ENCODE measurements at regions not wholly inside any gene's neighbourhood (a gene's known extent, or its start where the extent isn't known, plus 50 kb on each side); places are given as distances from the start of the nearest gene placed in this dataset.
"Not testable (repeated sequence)": the region's sequence is repeated elsewhere in the genome, so short reads cannot be mapped to it uniquely, and the experiment has no call there.

DNA sequence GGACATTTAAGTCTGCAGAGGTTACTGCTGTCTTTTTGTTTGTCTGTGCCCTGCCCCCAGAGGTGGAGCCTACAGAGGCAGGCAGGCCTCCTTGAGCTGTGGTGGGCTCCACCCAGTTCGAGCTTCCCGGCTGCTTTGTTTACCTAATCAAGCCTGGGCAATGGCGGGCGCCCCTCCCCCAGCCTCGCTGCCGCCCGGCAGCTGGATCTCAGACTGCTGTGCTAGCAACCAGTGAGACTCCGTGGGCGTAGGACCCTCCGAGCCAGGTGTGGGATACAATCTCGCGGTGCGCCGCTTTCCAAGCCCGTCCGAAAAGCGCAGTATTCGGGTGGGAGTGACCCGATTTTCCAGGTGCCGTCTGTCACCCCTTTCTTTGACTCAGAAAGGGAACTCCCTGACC is 198.4 kb upstream of the FERMT1 start:
- not testable (repeated sequence) for DNase-seq (ENCODE audit: low spot score)

DNA sequence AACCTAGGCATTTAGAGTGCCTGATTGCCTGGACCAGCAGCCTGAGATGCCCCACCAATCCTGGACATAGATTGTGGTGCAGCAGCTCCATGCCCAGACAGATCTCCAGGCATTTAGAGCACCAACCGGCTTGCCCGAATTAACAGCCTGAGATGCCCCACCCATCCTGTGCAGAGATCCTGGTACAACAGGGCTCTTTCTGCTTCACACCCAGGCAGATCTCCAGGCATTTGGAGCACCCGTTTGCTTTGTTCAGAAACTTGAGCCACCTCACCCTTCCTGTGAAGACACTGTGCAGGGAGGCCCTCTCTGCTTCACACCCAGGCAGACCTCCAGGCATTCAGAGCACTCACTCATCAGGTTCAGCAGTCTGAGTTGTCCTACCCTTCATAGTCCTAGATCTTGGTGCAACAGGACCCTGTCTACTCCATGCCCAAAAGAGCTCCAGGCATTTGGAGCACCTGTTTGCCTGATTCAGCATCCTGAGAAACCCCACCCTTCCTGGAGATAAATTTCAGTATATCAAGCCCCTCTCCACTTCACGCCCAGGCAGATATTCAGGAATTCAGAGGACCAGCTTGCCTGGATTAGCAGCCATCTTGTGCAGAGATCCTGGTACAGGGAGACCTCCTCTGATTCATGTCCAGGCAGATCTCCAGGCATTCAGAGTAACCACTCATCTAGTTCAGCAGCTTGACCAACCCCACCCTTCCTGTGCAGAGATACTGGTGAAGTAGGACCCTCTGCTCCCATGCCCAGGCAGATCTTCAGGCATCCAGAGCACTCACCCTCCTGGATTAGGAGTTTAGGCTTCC is 189.2 kb upstream of the FERMT1 start:
- DNase-seq (ENCODE audit: low spot score), result no peak

GRCh38 chr20:6311097-6311496 is 188.3 kb upstream of the FERMT1 start:
- no peak for DNase-seq (ENCODE audit: low spot score)

GRCh38 chr20:6305536-6305935 is 182.7 kb upstream of the FERMT1 start:
- no peak for DNase-seq (ENCODE audit: low spot score)

DNA sequence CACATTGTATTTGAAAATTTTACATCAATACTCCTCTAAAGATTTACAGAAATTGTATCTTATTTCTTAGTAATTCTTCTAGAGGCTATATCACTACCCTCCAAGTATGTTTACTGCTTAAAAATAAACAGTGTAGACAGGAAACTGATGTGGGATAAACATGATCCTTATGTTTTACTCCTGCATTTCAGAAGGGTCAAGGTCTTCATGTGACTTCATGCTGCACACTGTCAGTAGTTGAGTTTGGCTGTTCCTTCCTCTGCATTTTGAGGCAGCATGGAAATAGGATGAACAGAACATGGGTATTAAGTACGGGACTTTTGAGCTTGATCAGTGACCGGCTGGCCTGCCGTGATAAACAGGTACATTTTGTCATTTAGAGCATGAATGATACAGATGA is 179.2 kb upstream of the FERMT1 start:
- no peak for DNase-seq (ENCODE audit: low spot score)

DNA sequence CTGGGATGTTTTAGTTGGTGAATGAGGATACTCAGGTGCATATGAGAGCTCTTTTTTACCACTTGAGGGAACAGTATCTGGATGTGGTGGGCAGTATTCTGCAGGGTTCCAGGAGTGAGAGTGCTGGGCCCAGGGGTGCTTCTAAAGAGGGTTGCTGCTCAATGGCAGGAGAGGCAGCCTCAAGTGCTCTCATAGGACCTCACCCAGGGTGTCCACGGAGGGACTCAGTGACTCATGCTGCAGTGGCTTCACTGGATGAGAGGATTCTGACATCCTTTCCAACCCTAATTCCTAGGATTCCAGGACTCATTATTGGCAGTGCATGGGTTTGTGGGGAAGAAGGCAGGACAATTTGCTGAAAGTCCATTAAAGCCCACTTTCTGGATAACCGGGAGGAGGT is 176.6 kb upstream of the FERMT1 start:
- no peak for DNase-seq (ENCODE audit: low spot score)

GRCh38 chr20:6298049-6298448 is 175.2 kb upstream of the FERMT1 start:
- DNase-seq (ENCODE audit: low spot score), result no peak

DNA sequence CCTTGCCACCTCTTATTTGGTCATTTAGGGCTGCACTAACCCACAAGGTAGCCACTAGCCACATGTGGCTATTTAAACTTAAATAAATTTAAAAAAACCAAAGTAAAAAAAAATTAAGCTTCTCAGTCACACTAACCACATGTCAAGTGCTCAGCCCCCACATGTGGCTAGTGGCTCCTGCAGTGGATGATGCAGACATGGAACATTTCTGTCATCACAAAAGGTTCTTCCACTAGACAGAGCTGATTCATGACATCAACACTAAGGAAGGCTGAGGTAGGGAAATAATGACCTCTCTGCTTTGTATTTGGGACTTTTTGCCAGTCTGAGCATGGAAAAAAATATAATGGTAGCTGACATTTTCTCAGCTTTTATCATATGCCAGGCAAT is 173.0 kb upstream of the FERMT1 start:
- DNase-seq (ENCODE audit: low spot score), result no peak

GRCh38 chr20:6295127-6295866 is 172.5 kb upstream of the FERMT1 start:
- DNase-seq (ENCODE audit: low spot score), result no peak

DNA sequence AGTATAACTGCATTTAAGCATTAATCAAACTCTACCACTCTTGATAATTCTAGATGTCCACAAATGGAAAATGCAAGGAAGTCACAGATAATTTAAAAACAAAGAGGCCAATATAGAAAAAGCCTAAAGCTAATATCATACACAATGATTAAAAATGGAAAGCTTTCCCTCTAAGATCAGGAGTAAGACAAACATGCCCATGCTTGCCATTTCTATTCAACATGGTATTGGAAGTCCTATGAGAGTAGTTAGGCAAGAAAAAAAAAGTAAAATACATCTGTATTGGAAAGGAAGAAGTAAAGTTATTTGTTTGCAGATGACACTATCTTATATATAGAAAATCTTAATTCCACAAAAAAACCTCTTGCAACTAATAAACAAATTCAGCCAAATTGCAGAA is 164.6 kb upstream of the FERMT1 start:
- no peak for DNase-seq (ENCODE audit: low spot score)

DNA sequence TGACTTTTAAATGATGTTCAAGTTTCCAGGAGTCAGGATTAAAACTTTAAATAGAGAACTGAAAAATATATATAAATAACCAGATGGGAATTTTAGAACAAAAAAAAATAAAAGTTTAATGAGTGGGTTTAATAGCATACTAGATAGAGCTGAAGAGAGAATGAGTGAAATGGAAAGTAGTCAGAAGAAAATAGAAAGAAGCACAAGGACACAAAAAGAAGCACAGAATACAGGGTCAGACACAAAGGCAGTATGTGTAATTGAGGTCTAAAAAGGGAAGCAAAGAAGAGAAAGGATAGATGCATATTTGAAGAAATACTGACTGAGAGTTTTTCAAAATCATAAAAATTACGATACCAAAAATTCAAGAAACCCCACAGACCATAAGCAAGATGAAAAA is 159.8 kb upstream of the FERMT1 start:
- DNase-seq (ENCODE audit: low spot score), result no peak

DNA sequence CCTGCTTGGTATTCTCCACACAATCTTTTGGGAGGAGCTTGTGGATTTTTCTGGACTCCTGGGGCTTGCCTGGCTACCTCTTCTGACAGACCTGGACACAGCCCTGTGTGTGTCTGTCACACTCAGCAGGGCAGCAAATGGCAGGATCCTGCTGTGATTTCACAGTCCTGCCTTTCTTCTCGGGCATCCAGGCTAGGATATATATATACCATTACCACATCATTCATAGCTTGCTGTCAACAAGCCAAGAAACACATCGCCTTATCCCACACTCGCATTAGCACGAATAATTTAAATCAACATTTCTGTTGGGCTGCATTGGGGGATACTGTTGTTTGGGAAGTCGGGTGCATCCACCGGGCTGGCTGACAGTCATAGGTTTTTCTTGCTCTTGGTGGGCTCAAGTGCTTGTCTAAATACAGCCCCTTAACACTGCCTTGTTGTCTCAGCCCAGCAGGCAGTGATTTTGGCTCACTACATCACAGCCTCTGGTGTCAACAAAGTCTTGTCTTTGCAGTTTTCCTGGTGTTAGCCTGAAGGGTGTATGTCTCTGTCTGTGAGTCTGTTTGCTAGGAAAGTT is 154.9 kb upstream of the FERMT1 start:
- no peak for DNase-seq (ENCODE audit: low spot score)

GRCh38 chr20:6270404-6270803 is 147.6 kb upstream of the FERMT1 start:
- not testable (repeated sequence) for DNase-seq (ENCODE audit: low spot score)

DNA sequence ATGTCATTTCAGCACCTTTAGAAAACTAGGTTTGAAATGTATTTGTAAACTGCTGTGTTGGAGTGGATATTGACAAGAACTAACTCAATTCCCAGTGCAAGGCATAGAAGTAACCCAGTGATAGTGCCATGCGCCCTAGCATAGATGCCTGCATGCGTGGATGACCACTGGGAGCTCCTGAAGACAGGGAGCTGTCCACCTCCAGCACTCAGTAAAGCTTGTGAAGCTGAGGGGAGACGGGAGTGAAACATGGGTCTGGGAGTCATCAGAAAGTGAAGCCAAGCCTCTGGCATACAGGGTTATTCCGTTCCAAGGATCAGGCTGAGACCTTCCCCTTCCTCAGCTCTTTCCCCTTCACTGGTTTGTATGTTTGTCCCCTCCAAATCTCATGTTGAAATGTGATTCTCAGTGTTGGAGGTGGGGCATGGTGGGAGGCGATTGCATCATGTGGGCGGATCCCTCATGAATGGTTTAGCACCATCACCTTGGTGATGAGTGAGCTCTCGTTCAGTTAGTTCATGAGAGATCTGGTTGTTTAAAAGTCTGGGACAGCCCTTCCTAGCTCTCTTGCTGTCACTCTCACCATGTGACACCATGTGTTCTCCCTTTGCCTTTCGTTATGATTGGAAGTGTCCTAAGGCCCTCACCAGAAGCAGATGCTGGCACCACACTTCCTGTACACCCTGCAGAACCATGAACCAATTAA is 146.5 kb upstream of the FERMT1 start:
- DNase-seq (ENCODE audit: low spot score), result peak; percentile 7

DNA sequence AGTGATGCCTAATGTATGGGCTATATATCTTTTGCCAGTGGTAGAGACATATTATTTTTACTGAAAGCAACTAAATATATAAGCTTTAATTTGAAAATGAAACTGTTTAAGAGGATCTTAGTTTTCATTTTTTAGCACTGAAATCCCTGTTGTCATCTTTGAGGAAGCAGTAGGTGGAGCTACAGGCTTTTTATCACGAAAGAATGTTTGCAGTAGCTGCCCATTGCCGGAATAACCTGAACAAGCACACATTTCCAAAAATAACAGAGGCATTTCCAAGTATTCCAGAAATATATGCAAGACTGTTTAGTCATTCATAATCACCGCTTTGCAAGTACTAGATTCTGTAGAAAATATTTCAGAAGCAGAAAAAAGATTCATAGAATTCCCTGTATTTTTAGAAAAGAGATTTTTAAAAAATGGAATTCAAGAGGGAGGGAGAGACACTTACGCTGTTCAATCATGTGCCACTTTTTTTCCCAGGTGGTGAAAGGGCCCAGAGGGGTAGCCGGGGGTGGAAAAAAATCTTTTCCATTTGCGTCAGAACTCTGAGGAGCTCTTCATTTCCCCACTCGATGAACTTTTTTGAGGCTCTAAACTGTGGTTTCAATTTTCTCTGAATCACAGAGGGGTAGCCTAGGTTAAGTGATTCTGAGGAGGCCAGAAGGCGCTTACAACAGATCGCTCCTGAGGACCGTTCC is 142.5 kb upstream of the FERMT1 start:
- peak; percentile 4 for DNase-seq (ENCODE audit: low spot score)

DNA sequence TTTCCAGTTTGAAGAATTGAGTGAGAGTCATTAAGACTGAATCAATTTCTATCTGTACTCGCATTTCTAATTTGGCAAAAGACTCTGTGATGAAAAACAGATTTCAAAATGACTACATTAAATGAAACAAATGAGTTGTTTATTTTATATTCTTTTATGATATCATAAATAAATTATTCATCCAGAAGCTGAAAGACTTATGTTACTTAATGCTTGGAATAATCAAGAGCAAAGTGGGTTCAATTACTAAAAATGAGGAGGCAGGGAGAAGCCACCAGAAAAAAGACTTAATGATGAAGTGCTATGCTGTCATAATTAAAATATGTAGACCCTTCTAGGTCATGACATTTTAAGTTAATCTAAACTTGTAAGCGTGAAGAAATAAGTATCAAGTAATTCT is 130.6 kb upstream of the FERMT1 start:
- DNase-seq (ENCODE audit: low spot score), result no peak

DNA sequence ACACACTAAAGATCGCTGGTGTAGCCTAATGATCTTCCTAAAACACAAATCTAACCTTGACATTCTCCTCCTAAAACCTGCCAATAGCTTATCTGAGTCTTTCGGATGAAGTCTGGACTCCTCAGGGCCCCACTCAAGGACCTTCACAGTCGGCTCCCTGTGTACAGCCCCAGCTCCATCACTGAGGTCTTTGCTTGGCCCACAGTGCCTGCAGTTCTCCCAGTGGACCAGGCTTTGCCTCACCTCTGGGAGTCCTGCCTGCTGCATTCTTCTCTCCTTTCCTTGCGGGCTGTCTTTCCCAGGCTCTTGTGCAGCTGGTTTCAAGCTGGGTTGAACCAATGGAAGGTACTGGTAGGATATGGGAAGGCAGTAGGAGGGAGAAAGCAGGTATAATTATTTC is 122.6 kb upstream of the FERMT1 start:
- DNase-seq (ENCODE audit: low spot score), result no peak

DNA sequence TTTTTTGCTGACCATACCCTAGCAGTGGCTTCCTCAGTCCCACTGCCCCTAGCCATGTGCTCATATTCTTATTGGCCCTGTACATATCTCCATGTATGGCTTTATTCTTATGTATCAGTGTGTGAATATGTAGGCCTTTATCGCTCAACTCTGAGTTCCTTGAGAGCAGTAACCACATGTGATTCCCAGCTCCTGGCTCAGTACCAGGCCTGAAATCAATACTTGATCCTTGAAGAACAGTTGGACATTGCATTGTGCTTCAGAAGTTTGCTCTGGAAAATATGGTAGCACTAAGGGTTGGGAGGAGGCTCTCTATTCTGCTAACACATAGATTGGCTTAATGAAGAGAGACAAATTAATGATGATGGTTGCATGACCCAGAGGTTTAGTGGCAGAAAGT is 118.8 kb upstream of the FERMT1 start:
- DNase-seq (ENCODE audit: low spot score), result no peak

GRCh38 chr20:6240059-6240458 is 117.2 kb upstream of the FERMT1 start:
- DNase-seq (ENCODE audit: low spot score), result no peak

DNA sequence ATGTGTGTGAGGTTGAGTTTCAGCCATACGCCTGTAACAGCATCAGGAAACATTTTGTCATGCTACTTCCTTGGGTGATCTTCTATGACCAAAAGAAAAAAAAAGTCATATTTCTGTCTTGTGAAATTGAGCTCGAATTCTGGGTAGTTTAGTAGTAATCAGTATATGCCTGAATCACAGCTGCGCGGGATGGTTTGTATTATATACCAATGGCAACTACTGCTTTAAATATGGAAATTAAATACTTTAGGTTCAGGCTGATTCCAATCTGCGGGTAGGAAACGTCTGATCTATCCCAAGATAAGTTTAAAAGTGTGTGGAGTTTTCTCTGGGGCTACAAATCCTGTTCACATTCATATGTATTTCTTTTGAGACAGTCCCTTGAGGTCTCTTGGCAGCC is 115.6 kb upstream of the FERMT1 start:
- no peak for DNase-seq (ENCODE audit: low spot score)

DNA sequence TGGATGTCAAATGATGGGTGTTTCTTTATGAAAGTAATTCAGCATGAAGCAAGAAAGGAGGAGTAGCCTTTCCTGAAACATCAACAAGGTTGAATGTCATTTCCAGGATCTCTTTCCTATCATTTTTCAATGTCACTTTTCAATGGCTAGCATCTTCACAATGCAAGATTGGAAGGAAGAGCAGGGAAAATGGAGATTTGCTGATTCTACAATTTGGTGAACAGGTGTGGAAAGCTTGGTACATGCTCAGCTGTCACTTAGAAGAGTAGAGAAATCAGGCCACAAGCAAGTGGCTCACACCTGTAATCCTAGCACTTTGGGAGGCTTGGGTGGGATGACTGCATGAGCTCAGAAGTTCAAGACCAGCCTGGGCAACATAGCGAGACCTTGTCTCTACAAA is 112.7 kb upstream of the FERMT1 start:
- no peak for DNase-seq (ENCODE audit: low spot score)

GRCh38 chr20:6232436-6232835 is 109.6 kb upstream of the FERMT1 start:
- DNase-seq (ENCODE audit: low spot score), result no peak

Measured in hematopoietic multipotent progenitor cell treated with erythropoietin and hydrocortisone succinate and interleukin-3 and kit ligand, for 15 days (in vitro differentiated cells).